ENCODE measurements at regions not wholly inside any gene's neighbourhood (a gene's known extent, or its start where the extent isn't known, plus 50 kb on each side); places are given as distances from the start of the nearest gene placed in this dataset.
"Not testable (repeated sequence)": the region's sequence is repeated elsewhere in the genome, so short reads cannot be mapped to it uniquely, and the experiment has no call there.

GRCh38 chr3:168709073-168709472 lies 613.3 kb upstream of the GOLIM4 start:
- DNase-seq: no peak
- in situ Hi-C loops (cut with MboI; ENCODE audit: low pct_unique_long_range_greater_than_20kb, low sequenced_read_pairs): no loop called here

GRCh38 chr3:168707900-168708299 lies 612.2 kb upstream of the GOLIM4 start:
- in situ Hi-C loops (cut with MboI; ENCODE audit: low pct_unique_long_range_greater_than_20kb, low sequenced_read_pairs): no loop called here
- DNase-seq: no peak

- DNase-seq: no peak
- in situ Hi-C loops (cut with MboI; ENCODE audit: low pct_unique_long_range_greater_than_20kb, low sequenced_read_pairs): no loop called here
Measured at GRCh38 chr3:168705412-168705811, 609.7 kb upstream of the GOLIM4 start.

GRCh38 chr3:168696051-168696450 lies 600.3 kb upstream of the GOLIM4 start:
- in situ Hi-C loops (cut with MboI; ENCODE audit: low pct_unique_long_range_greater_than_20kb, low sequenced_read_pairs): no loop called here
- no peak for DNase-seq

DNA sequence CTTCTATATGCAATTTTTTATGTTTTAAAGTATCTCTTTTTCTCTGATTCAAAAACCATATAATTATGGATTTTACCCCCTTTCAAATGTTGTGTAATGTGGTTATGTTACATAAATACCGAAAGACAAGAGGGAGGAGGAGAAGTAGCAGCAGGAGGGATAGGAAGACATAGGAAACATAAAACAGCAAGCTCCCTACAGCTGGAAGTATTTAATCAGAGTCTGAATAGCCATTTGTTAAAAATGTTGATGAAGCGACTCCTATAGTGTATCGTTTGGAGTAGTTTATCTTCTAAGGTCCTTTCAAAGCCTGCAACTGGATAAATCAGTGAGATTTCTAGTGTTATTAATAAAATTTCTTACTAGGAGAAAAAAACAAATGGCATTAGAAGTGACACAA lies 598.1 kb upstream of the GOLIM4 start:
- in situ Hi-C loops (cut with MboI; ENCODE audit: low pct_unique_long_range_greater_than_20kb, low sequenced_read_pairs): no loop called here

DNA sequence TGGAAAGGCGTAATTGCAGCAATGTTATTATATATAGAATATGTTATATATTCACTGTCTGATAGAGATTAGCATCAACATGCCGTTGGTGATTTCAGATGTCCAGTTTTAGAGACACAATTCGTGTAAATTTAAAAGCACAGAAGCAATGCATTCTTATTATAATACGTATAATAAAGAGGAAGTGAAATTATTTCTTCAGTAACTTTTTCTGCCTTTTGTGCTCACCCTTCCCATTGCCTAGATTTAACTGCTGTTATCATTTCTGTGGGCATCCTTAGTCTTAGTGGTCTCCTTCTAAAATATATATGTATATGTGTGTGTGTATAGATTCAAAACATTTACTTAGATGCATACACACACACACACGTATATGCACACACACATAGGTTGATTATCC lies 592.5 kb upstream of the GOLIM4 start:
- no peak for DNase-seq
- in situ Hi-C loops (cut with MboI; ENCODE audit: low pct_unique_long_range_greater_than_20kb, low sequenced_read_pairs): no loop called here

More for the DNA sequence above, 598.1 kb upstream of the GOLIM4 start:
- no peak for DNase-seq

GRCh38 chr3:168684519-168684918 lies 588.8 kb upstream of the GOLIM4 start:
- in situ Hi-C loops (cut with MboI; ENCODE audit: low pct_unique_long_range_greater_than_20kb, low sequenced_read_pairs): no loop called here

DNA sequence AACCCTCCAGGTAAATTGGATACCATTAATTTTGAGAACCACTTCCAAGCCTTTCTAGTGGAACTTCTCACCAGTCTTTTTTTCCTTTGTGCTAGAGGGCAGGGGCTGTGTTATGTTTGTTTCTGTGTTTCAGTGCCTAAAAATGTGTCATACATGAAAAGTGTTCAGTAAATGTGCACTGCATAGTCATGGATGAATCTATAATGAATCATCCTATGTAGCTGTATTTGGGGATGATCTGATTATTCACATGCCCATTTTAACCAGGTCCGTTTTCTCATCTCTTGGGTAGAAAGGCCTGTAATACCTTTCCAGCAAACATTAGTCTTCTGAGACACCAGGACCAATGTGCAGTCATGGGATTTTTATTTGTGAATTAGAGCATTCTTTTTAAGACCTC lies 583.0 kb upstream of the GOLIM4 start:
- no peak for DNase-seq
- in situ Hi-C loops (cut with MboI; ENCODE audit: low pct_unique_long_range_greater_than_20kb, low sequenced_read_pairs): no loop called here

More at GRCh38 chr3:168684519-168684918, 588.8 kb upstream of the GOLIM4 start:
- DNase-seq: no peak

- no peak for DNase-seq
- in situ Hi-C loops (cut with MboI; ENCODE audit: low pct_unique_long_range_greater_than_20kb, low sequenced_read_pairs): no loop called here
Measured at GRCh38 chr3:168671091-168671490, 575.4 kb upstream of the GOLIM4 start.

GRCh38 chr3:168660879-168661657 lies 565.3 kb upstream of the GOLIM4 start:
- DNase-seq; in situ Hi-C loops (cut with MboI; ENCODE audit: low pct_unique_long_range_greater_than_20kb, low sequenced_read_pairs): not testable (repeated sequence)

DNA sequence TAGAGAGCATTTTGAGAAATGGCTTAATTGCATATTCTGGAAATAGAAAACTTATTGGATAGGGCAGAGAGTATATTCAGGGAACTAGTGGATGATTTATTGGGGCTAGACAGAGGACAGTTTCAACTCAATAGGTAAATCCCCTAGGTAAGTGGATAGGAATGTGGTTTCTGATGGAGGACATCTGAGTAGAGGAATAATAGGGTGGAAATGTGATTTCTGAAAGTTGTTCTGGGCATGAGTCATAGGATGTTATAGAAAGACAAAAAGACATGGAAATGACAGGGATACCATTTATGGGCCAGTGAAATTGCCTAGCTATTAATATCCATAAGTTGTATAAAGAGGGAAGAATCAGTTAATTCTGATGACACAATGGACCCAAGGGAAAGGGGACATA lies 563.3 kb upstream of the GOLIM4 start:
- no peak for DNase-seq
- in situ Hi-C loops (cut with MboI; ENCODE audit: low pct_unique_long_range_greater_than_20kb, low sequenced_read_pairs): no loop called here

DNA sequence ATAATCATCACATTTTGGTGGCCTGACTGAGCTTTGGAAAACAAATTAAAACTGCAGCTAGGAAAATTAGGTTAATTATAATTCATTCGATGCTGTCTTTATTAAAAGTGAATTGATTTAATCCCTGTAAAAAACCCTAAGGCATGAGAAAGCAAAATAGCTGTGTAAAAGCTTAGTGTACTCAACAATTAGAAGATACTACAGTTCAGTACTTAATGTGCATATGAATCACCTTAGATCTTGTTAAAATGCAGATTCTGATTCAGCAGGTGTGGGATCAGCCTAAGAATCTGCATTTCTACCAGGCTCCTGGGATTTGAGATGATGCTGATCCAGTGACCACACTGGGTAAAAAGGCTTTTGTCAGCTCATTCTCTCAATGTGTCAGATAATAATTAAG lies 559.9 kb upstream of the GOLIM4 start:
- in situ Hi-C loops (cut with MboI; ENCODE audit: low pct_unique_long_range_greater_than_20kb, low sequenced_read_pairs): no loop called here
- DNase-seq: no peak

DNA sequence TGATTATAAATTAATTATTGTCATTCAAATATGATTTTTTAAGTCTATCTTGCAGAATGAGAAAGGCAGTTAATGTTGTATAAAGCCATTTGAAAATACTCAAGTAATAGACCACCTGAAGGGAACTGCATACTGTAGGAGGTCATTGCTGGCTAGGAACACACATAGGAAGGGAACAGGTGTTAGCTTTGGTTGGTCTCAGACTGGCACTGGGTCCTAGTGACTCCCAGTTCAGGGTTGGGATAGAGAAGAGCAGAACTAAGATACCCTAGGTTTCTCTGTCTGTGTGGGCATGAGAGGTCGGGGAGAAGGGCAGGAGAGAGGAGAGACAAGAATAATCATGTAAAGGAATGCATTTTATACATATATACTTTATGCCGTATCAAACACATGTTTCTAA lies 559.0 kb upstream of the GOLIM4 start:
- in situ Hi-C loops (cut with MboI; ENCODE audit: low pct_unique_long_range_greater_than_20kb, low sequenced_read_pairs): no loop called here
- DNase-seq: no peak

DNA sequence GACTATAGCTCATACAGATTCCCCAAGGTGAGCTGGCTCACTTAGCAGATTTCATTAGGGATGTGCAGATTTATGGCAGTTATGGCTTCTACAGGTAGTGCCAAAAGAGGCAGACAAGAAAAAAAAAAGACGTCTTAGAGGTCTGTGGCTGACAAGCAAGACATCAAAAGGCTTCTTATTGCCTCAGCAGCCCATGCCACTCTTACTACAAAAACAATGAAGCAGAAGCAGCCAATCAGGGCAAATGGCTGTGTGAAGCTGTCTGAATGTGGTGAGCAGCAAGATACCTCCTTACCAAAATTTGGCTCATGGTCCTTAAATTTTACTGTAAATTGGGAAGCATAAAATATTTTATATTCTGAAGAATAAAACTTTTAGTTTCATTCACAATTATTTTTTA lies 557.5 kb upstream of the GOLIM4 start:
- no peak for DNase-seq
- in situ Hi-C loops (cut with MboI; ENCODE audit: low pct_unique_long_range_greater_than_20kb, low sequenced_read_pairs): no loop called here

- DNase-seq: no peak
- in situ Hi-C loops (cut with MboI; ENCODE audit: low pct_unique_long_range_greater_than_20kb, low sequenced_read_pairs): no loop called here
Measured at GRCh38 chr3:168648321-168648720, 552.6 kb upstream of the GOLIM4 start.

DNA sequence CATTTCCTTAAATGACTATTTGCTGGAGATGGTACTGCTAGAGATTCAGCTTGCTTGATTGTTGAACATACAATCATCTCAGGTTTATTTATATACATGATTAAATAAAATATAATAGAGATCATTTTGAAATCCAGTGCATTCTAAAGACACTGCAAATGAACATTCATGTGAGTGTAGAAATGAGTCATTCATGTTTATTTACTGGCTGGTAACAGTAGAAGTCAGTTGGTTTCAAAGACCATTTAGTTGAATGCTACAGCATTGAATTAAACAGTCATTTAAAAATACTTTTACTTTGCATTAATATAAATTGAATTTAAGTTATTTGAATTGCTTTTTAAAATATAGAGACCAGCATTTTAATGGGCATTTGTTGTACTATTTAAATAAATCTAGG lies 551.9 kb upstream of the GOLIM4 start:
- in situ Hi-C loops (cut with MboI; ENCODE audit: low pct_unique_long_range_greater_than_20kb, low sequenced_read_pairs): no loop called here

GRCh38 chr3:168645180-168645579 lies 549.5 kb upstream of the GOLIM4 start:
- in situ Hi-C loops (cut with MboI; ENCODE audit: low pct_unique_long_range_greater_than_20kb, low sequenced_read_pairs): no loop called here
- DNase-seq: no peak

More for the DNA sequence above, 551.9 kb upstream of the GOLIM4 start:
- DNase-seq: no peak

GRCh38 chr3:168628549-168628948 lies 532.8 kb upstream of the GOLIM4 start:
- in situ Hi-C loops (cut with MboI; ENCODE audit: low pct_unique_long_range_greater_than_20kb, low sequenced_read_pairs): no loop called here
- no peak for DNase-seq

DNA sequence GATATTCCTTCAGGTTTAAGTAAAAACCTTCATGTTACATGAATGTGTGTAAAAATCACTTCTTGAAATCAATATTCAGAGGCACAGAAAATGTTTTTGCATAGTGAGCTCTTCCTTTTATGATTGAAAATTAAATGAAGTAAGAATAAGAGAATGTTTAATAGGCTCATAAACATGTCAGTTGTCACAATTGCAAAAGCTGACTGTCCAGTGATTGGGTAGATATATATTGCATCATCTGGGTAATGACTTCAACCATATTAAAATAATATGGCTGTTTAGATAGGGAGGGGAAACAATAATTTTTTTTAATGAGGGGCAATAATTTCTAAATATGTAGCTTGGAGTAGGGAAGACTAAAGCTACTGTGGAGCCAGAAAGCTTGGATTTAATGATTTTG lies 529.8 kb upstream of the GOLIM4 start:
- in situ Hi-C loops (cut with MboI; ENCODE audit: low pct_unique_long_range_greater_than_20kb, low sequenced_read_pairs): no loop called here
- no peak for DNase-seq

DNA sequence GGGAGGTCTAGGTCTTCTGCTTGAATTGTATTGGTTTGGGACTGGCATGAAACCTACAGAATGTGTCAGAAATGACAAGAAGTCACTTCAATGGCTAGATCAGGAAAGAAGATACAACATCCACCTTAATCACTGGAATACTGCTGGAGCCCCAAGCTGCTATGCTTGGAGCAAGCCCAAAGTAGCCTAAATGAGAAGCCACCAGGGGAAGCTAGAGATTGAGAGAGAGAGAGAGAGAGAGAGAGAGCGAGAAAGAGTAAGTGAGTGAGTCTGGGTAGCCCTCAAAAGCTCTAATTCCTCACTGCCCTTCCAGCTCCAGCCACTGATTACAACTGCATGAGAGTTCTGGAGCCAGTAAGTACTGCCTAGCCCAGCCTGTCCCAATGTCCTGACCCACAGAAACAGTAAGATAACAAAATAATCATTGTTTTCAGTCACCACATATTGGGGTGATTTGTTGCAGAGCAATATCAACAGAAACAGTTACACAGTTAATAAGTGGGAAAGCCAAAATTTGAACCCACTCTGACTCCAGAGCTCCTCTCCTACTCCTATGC lies 529.2 kb upstream of the GOLIM4 start:
- in situ Hi-C loops (cut with MboI; ENCODE audit: low pct_unique_long_range_greater_than_20kb, low sequenced_read_pairs): no loop called here
- no peak for DNase-seq

DNA sequence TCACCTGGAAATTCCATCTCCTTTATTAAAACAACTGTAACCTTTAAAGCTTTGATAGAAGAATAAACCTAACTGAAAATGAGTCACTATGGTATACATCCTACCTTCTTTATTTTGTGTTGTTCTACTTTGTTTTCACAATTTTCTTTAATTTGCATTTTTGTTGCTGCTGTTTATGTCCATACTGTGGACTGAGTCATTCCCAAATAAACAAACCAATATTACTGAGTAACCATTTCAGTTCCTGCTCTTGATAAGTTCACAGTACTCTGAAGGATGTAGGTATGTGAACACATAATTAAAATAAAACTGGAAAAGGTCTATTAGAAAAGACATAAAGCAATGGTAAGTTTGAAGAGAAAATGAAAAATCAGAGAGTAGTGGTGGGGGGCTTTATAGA lies 528.5 kb upstream of the GOLIM4 start:
- in situ Hi-C loops (cut with MboI; ENCODE audit: low pct_unique_long_range_greater_than_20kb, low sequenced_read_pairs): no loop called here
- no peak for DNase-seq
